ENCODE measurements at regions not wholly inside any gene's neighbourhood (a gene's known extent, or its start where the extent isn't known, plus 50 kb on each side); places are given as distances from the start of the nearest gene placed in this dataset.
"Not testable (repeated sequence)": the region's sequence is repeated elsewhere in the genome, so short reads cannot be mapped to it uniquely, and the experiment has no call there.

DNA sequence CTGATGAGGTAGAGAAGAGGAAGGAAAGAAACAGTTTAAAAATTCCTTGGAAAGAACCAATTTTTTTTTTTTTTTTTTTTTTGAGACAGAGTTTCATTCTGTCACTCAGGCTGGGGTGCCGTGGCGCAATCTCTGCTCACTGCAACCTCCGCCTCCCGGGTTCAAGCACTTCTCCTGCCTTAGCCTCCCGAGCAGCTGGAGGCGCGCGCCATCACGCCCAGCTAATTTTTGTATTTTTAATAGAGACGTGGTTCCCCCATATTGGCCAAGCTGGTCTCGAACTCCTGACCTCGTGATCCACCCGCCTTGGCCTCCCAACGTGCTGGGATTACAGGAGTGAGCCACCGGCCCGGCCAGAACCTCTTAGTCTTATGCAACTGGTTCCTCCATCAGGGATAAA lies 951.6 kb upstream of the CNTN5 start:
- TF ChIP-seq, protein P1, sequence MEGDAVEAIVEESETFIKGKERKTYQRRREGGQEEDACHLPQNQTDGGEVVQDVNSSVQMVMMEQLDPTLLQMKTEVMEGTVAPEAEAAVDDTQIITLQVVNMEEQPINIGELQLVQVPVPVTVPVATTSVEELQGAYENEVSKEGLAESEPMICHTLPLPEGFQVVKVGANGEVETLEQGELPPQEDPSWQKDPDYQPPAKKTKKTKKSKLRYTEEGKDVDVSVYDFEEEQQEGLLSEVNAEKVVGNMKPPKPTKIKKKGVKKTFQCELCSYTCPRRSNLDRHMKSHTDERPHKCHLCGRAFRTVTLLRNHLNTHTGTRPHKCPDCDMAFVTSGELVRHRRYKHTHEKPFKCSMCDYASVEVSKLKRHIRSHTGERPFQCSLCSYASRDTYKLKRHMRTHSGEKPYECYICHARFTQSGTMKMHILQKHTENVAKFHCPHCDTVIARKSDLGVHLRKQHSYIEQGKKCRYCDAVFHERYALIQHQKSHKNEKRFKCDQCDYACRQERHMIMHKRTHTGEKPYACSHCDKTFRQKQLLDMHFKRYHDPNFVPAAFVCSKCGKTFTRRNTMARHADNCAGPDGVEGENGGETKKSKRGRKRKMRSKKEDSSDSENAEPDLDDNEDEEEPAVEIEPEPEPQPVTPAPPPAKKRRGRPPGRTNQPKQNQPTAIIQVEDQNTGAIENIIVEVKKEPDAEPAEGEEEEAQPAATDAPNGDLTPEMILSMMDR (IDR thresholded peaks at IDR 0.05; ENCODE audit: low read depth, low read length, poor library complexity, severe bottlenecking) = not testable (repeated sequence)
- TF ChIP-seq EZH2phosphoT487 (IDR thresholded peaks at IDR 0.05; ENCODE audit: borderline replicate concordance, low read length) = not testable (repeated sequence)
